HCT116 (cell line): ENCODE measurements at regions not wholly inside any gene's neighbourhood (a gene's known extent, or its start where the extent isn't known, plus 50 kb on each side); places are given as distances from the start of the nearest gene placed in this dataset.

Experiments used
- POLR2A ChIP-seq: IDR thresholded peaks from 2 replicates; pipeline ENCODE4 v1.7.0; 2011; ENCODE audit warnings: borderline replicate concordance; ENCODE audit not compliant: insufficient read depth, insufficient read length; ENCODE audit errors: extremely low read depth
- POLR2AphosphoS5 ChIP-seq: IDR thresholded peaks from 2 replicates; pipeline ENCODE4 v1.6.1; 2011; ENCODE audit warnings: mild to moderate bottlenecking, low read depth, low read length, moderate library complexity
- TCF7L2 ChIP-seq: IDR thresholded peaks from 2 replicates; pipeline ENCODE4 v1.7.0; 2011; ENCODE audit warnings: borderline replicate concordance, inconsistent platforms; ENCODE audit not compliant: insufficient read depth, insufficient read length; ENCODE audit errors: extremely low read depth
- YY1 ChIP-seq: IDR thresholded peaks from 2 replicates; pipeline ENCODE4 v1.6.1; 2011; ENCODE audit warnings: low read length, low read depth, moderate library complexity, mild to moderate bottlenecking; ENCODE audit not compliant: insufficient replicate concordance; ENCODE audit errors: extremely low read depth
- TF ChIP-seq, protein P1 (sequence below), 3 experiments: fragments of 200-600 bp in 1 of 3; sonication (generic) in 1 of 3; IDR thresholded peaks in 2 of 3; conservative IDR thresholded peaks in 1 of 3; 2 replicates each; pipeline ENCODE4 v1.5.1; 2012 to 2017; ENCODE audit warnings: low read depth in 2 of 3, low read length in 2 of 3, antibody characterized with exemption in 1 of 3, borderline replicate concordance in 1 of 3, control low read depth in 1 of 3, mild to moderate bottlenecking in 1 of 3, mixed read lengths in 1 of 3, mixed run types in 1 of 3, moderate library complexity in 1 of 3; ENCODE audit not compliant: insufficient read depth in 1 of 3

DNA sequence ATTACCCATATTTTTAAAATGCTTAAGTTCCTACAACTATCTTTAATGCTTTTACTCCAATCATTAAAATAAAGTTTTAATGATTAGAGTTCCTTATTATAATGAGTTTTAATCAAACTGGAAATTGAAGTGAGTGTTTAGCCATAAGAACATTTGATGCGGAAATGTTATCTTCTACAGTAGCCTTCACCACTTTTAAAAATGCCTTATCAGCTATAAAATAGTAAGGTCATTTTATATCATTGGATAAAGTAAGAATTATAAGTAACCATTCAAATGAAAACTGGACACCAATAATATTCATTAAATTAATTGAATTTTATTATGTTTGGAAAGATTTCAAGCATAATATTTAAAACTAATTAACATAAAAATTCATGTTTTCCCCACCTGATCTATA, 825.0 kb upstream of the ROBO1 start:
- TF ChIP-seq, protein P1, sequence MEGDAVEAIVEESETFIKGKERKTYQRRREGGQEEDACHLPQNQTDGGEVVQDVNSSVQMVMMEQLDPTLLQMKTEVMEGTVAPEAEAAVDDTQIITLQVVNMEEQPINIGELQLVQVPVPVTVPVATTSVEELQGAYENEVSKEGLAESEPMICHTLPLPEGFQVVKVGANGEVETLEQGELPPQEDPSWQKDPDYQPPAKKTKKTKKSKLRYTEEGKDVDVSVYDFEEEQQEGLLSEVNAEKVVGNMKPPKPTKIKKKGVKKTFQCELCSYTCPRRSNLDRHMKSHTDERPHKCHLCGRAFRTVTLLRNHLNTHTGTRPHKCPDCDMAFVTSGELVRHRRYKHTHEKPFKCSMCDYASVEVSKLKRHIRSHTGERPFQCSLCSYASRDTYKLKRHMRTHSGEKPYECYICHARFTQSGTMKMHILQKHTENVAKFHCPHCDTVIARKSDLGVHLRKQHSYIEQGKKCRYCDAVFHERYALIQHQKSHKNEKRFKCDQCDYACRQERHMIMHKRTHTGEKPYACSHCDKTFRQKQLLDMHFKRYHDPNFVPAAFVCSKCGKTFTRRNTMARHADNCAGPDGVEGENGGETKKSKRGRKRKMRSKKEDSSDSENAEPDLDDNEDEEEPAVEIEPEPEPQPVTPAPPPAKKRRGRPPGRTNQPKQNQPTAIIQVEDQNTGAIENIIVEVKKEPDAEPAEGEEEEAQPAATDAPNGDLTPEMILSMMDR (IDR thresholded peaks at IDR 0.05 in 2 of 3, conservative IDR thresholded peaks at IDR 0.05 in 1 of 3; ENCODE audit: borderline replicate concordance in 1 of 3, insufficient read depth in 1 of 3, low read depth in 2 of 3, low read length in 2 of 3): no peak
- TF ChIP-seq YY1 (no peak), POLR2A (no peak), TCF7L2 (no peak), POLR2AphosphoS5 (no peak)
